Pancreas (tissue), 10 donors: ENCODE measurements at regions not wholly inside any gene's neighbourhood (a gene's known extent, or its start where the extent isn't known, plus 50 kb on each side); places are given as distances from the start of the nearest gene placed in this dataset.
"Not testable (repeated sequence)": the region's sequence is repeated elsewhere in the genome, so short reads cannot be mapped to it uniquely, and the experiment has no call there.

ENCODE experiments used
- ATAC-seq, 4 donors: fragments of 200-7000 bp; cut with Tn5 transposase; one replicate each; pipeline versions ENCODE4 v1.8.0 to v1.9.1; 2020; ENCODE audit warnings: mild to moderate bottlenecking in 4 of 4, moderate library complexity in 4 of 4
- DNase-seq, 6 donors: peaks; one replicate each; pipeline ENCODE4 v3.0.0-alpha.2; 2020
- FAIRE-seq: peaks from 2 replicates; lab custom pipeline; 2012; peaks lifted over from hg19 to GRCh38; lab: Jason Lieb, UNC
- H3K27ac ChIP-seq, 4 donors: fragments of 200-600 bp; sonication (generic); 1 replicate in 3 of 4; 2 replicates in 1 of 4; pipeline versions ENCODE4 v1.5.0 to v1.8.0; 2020
- H3K27me3 ChIP-seq, 4 donors: fragments of 200-600 bp; one replicate each; pipeline ENCODE4 v1.8.0; 2021
- H3K36me3 ChIP-seq, 3 donors: fragments of 200-600 bp; sonication (generic) in 1 of 3; one replicate each; pipeline versions ENCODE4 v1.5.0 to v1.8.0; 2020 to 2021
- H3K4me1 ChIP-seq, 3 donors: fragments of 200-600 bp; one replicate each; pipeline ENCODE4 v1.8.0; 2021
- H3K4me3 ChIP-seq, 4 donors: fragments of 200-600 bp; sonication (generic) in 2 of 4; one replicate each; pipeline versions ENCODE4 v1.5.0 to v1.8.0; 2020 to 2021
- H3K9me3 ChIP-seq, 4 donors: fragments of 200-600 bp; one replicate each; pipeline ENCODE4 v1.8.0; 2021
- CTCF ChIP-seq, 4 donors: fragments of 200-600 bp; sonication (generic) in 3 of 4; IDR thresholded peaks; one replicate each; pipeline versions ENCODE4 v1.5.0 to v1.8.0; 2021; ENCODE audit warnings: antibody characterized with exemption in 4 of 4
- WGBS, 2 donors: extraction: QIAGEN DNeasy Blood & Tissue Kit; methylation state at CpG; one replicate each; pipeline ENCODE4 v1.1.7; 2013; 5-methylcytosine and 5-hydroxymethylcytosine counted together
- intact Hi-C, 3 donors: fragments of 100-400 bp; cut with DNase I; formaldehyde crosslinking; loops; one replicate each; pipeline versions ENCODE4 v1.11.1 to v1.14.2; 2022
- donor health status: healthy with polysubstance abuse.
- donor health status: DM: no; HTN: no; CAD: no; lungs with moderate emphysema.
- donor health status: DM: no; HTN: no; CAD: no.
- donor health status: control.
- donor health status: control.
- donor health status: Bipolar disorder and iron deficiency.
- donor health status: DM: yes; HTN: yes; CAD: no.
- donor health status: DM: no; HTN: no; CAD: no.
- donor health status: DM: no; HTN: no; CAD: no.
- donor health status: DM: yes; HTN: yes; CAD: no.

DNA sequence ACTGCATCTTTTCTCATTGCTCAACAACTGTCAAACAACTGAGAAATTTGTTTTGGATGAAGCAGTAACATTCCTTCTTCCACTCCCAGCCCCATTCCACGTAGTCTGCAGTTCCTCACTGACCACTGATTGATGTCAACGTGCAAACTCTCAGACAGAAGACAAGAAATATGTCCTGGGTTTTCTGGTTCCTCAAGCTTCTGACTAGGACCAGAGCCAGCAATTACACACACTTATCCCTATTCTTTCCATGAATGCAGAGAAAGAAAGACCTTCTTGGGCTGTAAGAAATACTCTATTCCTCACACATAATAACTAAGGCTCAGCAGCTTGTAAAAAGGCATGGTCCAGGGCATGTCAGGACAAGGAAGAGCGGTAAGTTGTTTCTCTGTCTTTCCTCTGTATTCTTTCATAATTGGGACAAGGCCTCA, 790.1 kb upstream of the SLC35B3 start:
- intact Hi-C loops: no loop called here
- no peak for TF ChIP-seq CTCF (IDR thresholded peaks at IDR 0.05)
- no peak for FAIRE-seq
- H3K4me3 ChIP-seq: no peak overlapping the region
- peak in 1 of 4 donors; percentile 27 for ATAC-seq
- H3K9me3 ChIP-seq: no peaks in the 10 kb centered on the region
- H3K27me3 ChIP-seq: no peaks in the 10 kb centered on the region
- H3K36me3 ChIP-seq: no peaks in the 10 kb centered on the region
- no peaks in the 10 kb centered on the region for H3K4me1 ChIP-seq
- DNase-seq: no peak
- WGBS, 2 donors: 34 to 36% methylated on average over 3 of the region's 3 CpGs
- no peak overlapping the region for H3K27ac ChIP-seq

DNA sequence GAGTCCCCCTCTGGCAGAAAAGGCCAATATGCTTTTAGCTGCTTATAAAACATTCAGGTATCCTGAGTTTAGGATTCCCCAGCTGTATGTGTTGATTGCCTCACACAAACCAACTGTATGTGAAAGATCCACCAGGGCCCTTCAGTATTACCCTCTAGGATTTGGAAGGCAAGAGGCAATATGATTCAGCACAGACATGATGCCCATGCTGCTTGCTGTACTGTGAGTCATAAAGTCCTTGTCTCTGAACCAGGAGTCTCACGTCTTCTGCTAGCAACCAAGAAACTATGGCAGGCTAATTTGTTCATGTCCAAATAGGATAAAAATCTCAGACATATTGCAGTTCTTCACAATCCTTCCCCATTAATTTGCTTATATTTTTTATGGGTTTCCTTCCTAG, 789.2 kb upstream of the SLC35B3 start:
- no peak overlapping the region for H3K27ac ChIP-seq
- no peaks in the 10 kb centered on the region for H3K36me3 ChIP-seq
- ATAC-seq (no peak), FAIRE-seq (no peak), DNase-seq (no peak)
- no peak overlapping the region for H3K4me3 ChIP-seq
- no peaks in the 10 kb centered on the region for H3K4me1 ChIP-seq
- H3K9me3 ChIP-seq: no peaks in the 10 kb centered on the region
- no peak for TF ChIP-seq CTCF (IDR thresholded peaks at IDR 0.05)
- WGBS, 2 donors: 65 to 86% methylated on average over 1 of the region's 1 CpG
- intact Hi-C loops: no loop called here
- H3K27me3 ChIP-seq: no peaks in the 10 kb centered on the region

GRCh38 chr6:9213717-9214116, 778.4 kb upstream of the SLC35B3 start:
- DNase-seq, ATAC-seq, H3K36me3 ChIP-seq, H3K9me3 ChIP-seq, FAIRE-seq, intact Hi-C loops, H3K27ac ChIP-seq, H3K27me3 ChIP-seq, H3K4me3 ChIP-seq, H3K4me1 ChIP-seq: not testable (repeated sequence)
- WGBS, 2 donors: 60 to 64% methylated on average over 8 of the region's 8 CpGs

GRCh38 chr6:9208966-9209365, 773.6 kb upstream of the SLC35B3 start:
- WGBS, 2 donors: 62 to 73% methylated on average over 3 of the region's 3 CpGs
- no peak for FAIRE-seq
- no peak overlapping the region for H3K4me3 ChIP-seq

DNA sequence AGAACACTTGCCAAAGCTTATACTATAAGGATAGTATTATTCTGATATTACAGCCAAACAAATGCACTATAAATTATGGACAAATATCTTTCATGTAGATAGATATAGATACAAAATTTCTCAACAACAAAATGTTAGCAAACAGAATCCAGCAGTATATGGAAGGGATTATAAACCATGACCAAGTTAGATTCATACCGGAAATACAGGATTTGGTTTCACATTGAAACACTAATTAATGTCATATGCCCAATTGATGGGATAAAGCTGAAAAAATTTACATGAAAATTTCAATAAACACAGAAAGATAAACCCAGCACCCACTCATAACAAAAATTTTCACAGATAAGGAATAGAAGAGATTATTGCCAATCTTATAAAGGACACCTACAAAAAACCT, 770.3 kb upstream of the SLC35B3 start:
- Histone ChIP-seq H3K27me3 (no peaks in the 10 kb centered on the region), H3K4me1 (no peaks in the 10 kb centered on the region), H3K9me3 (no peaks in the 10 kb centered on the region), H3K4me3 (no peak overlapping the region), H3K27ac (no peak overlapping the region), H3K36me3 (no peaks in the 10 kb centered on the region)
- intact Hi-C loops: no loop called here
- WGBS, 2 donors: 87 to 93% methylated on average over 1 of the region's 1 CpG
- no peak for TF ChIP-seq CTCF (IDR thresholded peaks at IDR 0.05)
- ATAC-seq (no peak), DNase-seq (no peak), FAIRE-seq (no peak)

More at GRCh38 chr6:9208966-9209365, 773.6 kb upstream of the SLC35B3 start:
- Histone ChIP-seq H3K27ac (no peak overlapping the region), H3K9me3 (no peaks in the 10 kb centered on the region), H3K36me3 (no peaks in the 10 kb centered on the region), H3K27me3 (no peaks in the 10 kb centered on the region), H3K4me1 (no peaks in the 10 kb centered on the region)
- TF ChIP-seq CTCF (IDR thresholded peaks at IDR 0.05): no peak
- DNase-seq (no peak), ATAC-seq (no peak)
- intact Hi-C loops: no loop called here
